RWPE1 (cell line): ENCODE measurements at regions not wholly inside any gene's neighbourhood (a gene's known extent, or its start where the extent isn't known, plus 50 kb on each side); places are given as distances from the start of the nearest gene placed in this dataset.

Source experiments
- CTCF ChIA-PET: fragments of 350-600 bp; sonication (Branson Sonifier 250); formaldehyde crosslinking; extraction: SDS; loops from one replicate; lab custom pipeline; 2021; lab: Yijun Ruan, JAX
- POLR2A ChIA-PET: fragments of 400-600 bp; formaldehyde crosslinking; extraction: SDS; loops from one replicate; lab custom pipeline; 2020; ENCODE audit warnings: antibody characterized with exemption; ENCODE audit not compliant: low non-redundant PET; lab: Yijun Ruan, JAX
- DNase-seq: peaks from one replicate; pipeline ENCODE4 v3.0.0; 2012; ENCODE audit warnings: low spot score
- H3K27ac ChIP-seq: fragments of 450-650 bp; 2 replicates; pipeline ENCODE4 v1.5.1; 2017
- TF ChIP-seq, protein P1 (sequence below): fragments of 450-650 bp; conservative IDR thresholded peaks from 2 replicates; pipeline ENCODE4 v1.5.1; 2017; ENCODE audit warnings: low read depth, mild to moderate bottlenecking

- DNase-seq, result no peak
- ChIA-PET CTCF (interaction anchor here (0.5 to 1.8 kb wide), 2 partner anchors 24 to 205 kb away, joined by 3 to 7 read pairs; no protein-coding TSS in a partner anchor), POLR2A (no interaction called here)
- H3K27ac ChIP-seq, result no peak overlapping the region
- TF ChIP-seq, protein P1, sequence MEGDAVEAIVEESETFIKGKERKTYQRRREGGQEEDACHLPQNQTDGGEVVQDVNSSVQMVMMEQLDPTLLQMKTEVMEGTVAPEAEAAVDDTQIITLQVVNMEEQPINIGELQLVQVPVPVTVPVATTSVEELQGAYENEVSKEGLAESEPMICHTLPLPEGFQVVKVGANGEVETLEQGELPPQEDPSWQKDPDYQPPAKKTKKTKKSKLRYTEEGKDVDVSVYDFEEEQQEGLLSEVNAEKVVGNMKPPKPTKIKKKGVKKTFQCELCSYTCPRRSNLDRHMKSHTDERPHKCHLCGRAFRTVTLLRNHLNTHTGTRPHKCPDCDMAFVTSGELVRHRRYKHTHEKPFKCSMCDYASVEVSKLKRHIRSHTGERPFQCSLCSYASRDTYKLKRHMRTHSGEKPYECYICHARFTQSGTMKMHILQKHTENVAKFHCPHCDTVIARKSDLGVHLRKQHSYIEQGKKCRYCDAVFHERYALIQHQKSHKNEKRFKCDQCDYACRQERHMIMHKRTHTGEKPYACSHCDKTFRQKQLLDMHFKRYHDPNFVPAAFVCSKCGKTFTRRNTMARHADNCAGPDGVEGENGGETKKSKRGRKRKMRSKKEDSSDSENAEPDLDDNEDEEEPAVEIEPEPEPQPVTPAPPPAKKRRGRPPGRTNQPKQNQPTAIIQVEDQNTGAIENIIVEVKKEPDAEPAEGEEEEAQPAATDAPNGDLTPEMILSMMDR, result no peak
Observed at GRCh38 chr20:48416002-48416401, 411.8 kb downstream of the PREX1 start.

DNA sequence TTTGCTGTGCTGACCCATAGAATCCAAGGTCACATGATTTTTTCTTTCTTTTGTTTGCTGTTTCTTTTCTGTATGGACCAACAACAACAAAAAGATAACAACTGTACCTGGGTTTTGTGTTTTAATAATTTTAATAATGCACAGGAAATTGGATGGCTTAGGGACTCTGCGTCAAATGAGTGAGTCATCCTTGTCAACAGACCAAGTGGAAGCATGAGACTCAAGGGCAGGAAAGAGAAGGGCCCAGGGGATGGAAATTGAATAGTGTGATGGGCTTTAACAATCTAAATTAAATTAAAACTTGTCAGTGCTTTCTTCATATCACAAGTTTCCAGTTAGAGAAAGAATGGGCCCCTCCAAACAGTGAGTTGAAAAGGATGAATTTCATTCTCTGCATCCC lies 413.0 kb downstream of the PREX1 start:
- POLR2A ChIA-PET, result no interaction called here
- TF ChIP-seq, protein P1, result no peak
- no peak overlapping the region for H3K27ac ChIP-seq
- DNase-seq, result no peak
- CTCF ChIA-PET, result no interaction called here

DNA sequence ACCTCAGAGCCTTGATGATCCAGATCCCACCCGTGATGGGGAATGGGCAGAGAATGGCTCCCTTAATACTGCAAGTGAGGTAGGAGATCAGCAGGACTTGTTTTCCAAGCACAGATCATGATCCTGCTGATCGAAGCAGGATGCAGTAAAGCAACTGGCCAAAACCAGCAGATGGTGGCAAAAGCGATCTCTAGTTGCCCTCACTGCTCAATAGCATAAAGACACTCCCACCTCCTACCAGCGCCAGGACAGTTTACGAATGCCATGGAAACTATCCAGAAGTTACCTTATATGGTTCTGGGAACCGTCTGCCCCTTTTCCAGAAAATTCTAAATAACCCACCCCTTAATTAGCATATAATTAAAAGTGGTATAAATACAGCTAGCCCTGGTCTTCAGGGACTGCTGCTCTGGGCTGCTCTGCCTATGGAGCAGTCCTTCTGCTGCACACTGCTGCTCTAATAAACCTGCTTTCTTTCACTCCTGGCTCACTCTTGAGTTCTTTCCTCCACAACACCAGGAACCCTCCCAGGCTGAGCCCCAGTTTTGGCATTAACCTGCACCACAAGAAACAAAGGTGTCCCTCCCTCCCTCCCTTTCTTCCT lies 415.8 kb downstream of the PREX1 start:
- no peak for DNase-seq
- H3K27ac ChIP-seq, result no peak overlapping the region
- ChIA-PET CTCF (no interaction called here), POLR2A (no interaction called here)
- TF ChIP-seq, protein P1, result no peak

GRCh38 chr20:48411245-48411644 lies 416.6 kb downstream of the PREX1 start:
- POLR2A ChIA-PET, result no interaction called here
- CTCF ChIA-PET, result interaction anchor here (0.5 kb wide), 1 partner anchor 55 kb away, joined by 3 read pairs; no protein-coding TSS in a partner anchor
- H3K27ac ChIP-seq, result no peak overlapping the region
- no peak for DNase-seq
- TF ChIP-seq, protein P1, result no peak

GRCh38 chr20:48409055-48409615 lies 418.7 kb downstream of the PREX1 start:
- TF ChIP-seq, protein P1, result no peak
- no peak overlapping the region for H3K27ac ChIP-seq
- ChIA-PET CTCF (interaction anchor here (0.6 kb wide), 2 partner anchors 12 to 67 kb away, joined by 3 to 4 read pairs; no protein-coding TSS in a partner anchor), POLR2A (interaction anchor here (0.5 kb wide), 1 partner anchor 488 kb away, joined by 3 read pairs; no protein-coding TSS in a partner anchor)
- DNase-seq, result peak; percentile 16

- ChIA-PET POLR2A (no interaction called here), CTCF (no interaction called here)
- DNase-seq, result no peak
- TF ChIP-seq, protein P1, result no peak
- H3K27ac ChIP-seq, result no peak overlapping the region
Observed at GRCh38 chr20:48407710-48408109, 420.1 kb downstream of the PREX1 start.
